H1 (cell line): ENCODE measurements at regions not wholly inside any gene's neighbourhood (a gene's known extent, or its start where the extent isn't known, plus 50 kb on each side); places are given as distances from the start of the nearest gene placed in this dataset.
"Not testable (repeated sequence)": the region's sequence is repeated elsewhere in the genome, so short reads cannot be mapped to it uniquely, and the experiment has no call there.

Source experiments
- CTCF ChIA-PET: fragments of 300-600 bp; sonication (Branson Sonifier 250); formaldehyde crosslinking; loops from one replicate; lab custom pipeline; 2021; ENCODE audit not compliant: partially characterized antibody; lab: Charles Lee
- POLR2A ChIA-PET: fragments of 300-600 bp; sonication (Branson Sonifier 250); formaldehyde crosslinking; loops from one replicate; lab custom pipeline; 2021; ENCODE audit warnings: inconsistent platforms; ENCODE audit not compliant: partially characterized antibody; lab: Charles Lee
- DNase-seq, 2 experiments: peaks; one replicate each; pipeline versions ENCODE4 v3.0.0 to v3.0.0-alpha.2; 2010 to 2022; ENCODE audit warnings: low spot score in 2 of 2, low read depth in 1 of 2, mixed read lengths in 1 of 2
- FAIRE-seq: peaks from 2 replicates; lab custom pipeline; 2011; peaks lifted over from hg19 to GRCh38; lab: Jason Lieb, UNC
- H2AFZ ChIP-seq: 2 replicates; pipeline ENCODE4 v1.8.1; 2012; ENCODE audit warnings: low read length, inconsistent platforms
- H2AK5ac ChIP-seq: 2 replicates; pipeline ENCODE4 v1.6.1; 2013; ENCODE audit warnings: low read depth, low read length
- H2BK120ac ChIP-seq: replicated peaks from 2 replicates; pipeline ENCODE3; 2013; ENCODE audit warnings: low read depth, low read length, inconsistent platforms
- H2BK12ac ChIP-seq: 2 replicates; pipeline ENCODE4 v1.6.1; 2013; ENCODE audit warnings: low read depth, low read length
- H2BK15ac ChIP-seq: 2 replicates; pipeline ENCODE4 v1.6.1; 2013; ENCODE audit warnings: low read length
- H2BK20ac ChIP-seq: 2 replicates; pipeline ENCODE4 v1.6.1; 2013; ENCODE audit warnings: low read length
- H2BK5ac ChIP-seq: 2 replicates; pipeline ENCODE4 v1.6.1; 2013; ENCODE audit warnings: low read depth, low read length
- H3K14ac ChIP-seq: 2 replicates; pipeline ENCODE4 v1.6.1; 2013; ENCODE audit warnings: inconsistent platforms; ENCODE audit not compliant: insufficient read length
- H3K18ac ChIP-seq: 2 replicates; pipeline ENCODE4 v1.6.1; 2013; ENCODE audit warnings: low read length; ENCODE audit errors: extremely low read depth
- H3K23ac ChIP-seq: 2 replicates; pipeline ENCODE4 v1.6.1; 2013; ENCODE audit warnings: inconsistent platforms; ENCODE audit not compliant: insufficient read length
- H3K23me2 ChIP-seq: 2 replicates; pipeline ENCODE4 v1.6.1; 2013; ENCODE audit warnings: low read depth, low read length
- H3K27ac ChIP-seq: 2 replicates; pipeline ENCODE4 v1.6.1; 2011; ENCODE audit warnings: low read depth, low read length, inconsistent platforms
- H3K27me3 ChIP-seq, 4 experiments: replicated peaks in 1 of 4; 1 replicate in 1 of 4; 2 replicates in 3 of 4; pipeline versions ENCODE4 v1.6.1 to v1.8.1; 2011 to 2013; ENCODE audit warnings: low read length in 3 of 4, mild to moderate bottlenecking in 3 of 4, inconsistent platforms in 2 of 4, mixed read lengths in 2 of 4, moderate library complexity in 1 of 4; ENCODE audit not compliant: control insufficient read depth in 3 of 4, insufficient read depth in 3 of 4; ENCODE audit errors: extremely low read depth in 1 of 4
- H3K36me3 ChIP-seq, 4 experiments: 2 replicates each; pipeline versions ENCODE4 v1.6.1 to v1.8.1; 2011 to 2013; ENCODE audit warnings: mild to moderate bottlenecking in 4 of 4, low read length in 3 of 4, moderate library complexity in 2 of 4, control low read depth in 1 of 4, inconsistent platforms in 1 of 4; ENCODE audit not compliant: insufficient read depth in 4 of 4, control insufficient read depth in 2 of 4
- H3K4ac ChIP-seq: replicated peaks from 2 replicates; pipeline ENCODE3; 2013; ENCODE audit warnings: low read length, low read depth, mixed read lengths, inconsistent platforms; ENCODE audit not compliant: insufficient read length
- H3K4me1 ChIP-seq, 4 experiments: replicated peaks in 1 of 4; 1 replicate in 1 of 4; 2 replicates in 3 of 4; pipeline versions ENCODE4 v1.6.1 to v1.8.1; 2011 to 2013; ENCODE audit warnings: low read length in 3 of 4, inconsistent platforms in 2 of 4, mixed read lengths in 1 of 4; ENCODE audit not compliant: insufficient read depth in 4 of 4, control insufficient read depth in 3 of 4
- H3K4me2 ChIP-seq, 2 experiments: 2 replicates each; pipeline versions ENCODE4 v1.6.1 to v1.8.1; 2011 to 2013; ENCODE audit warnings: low read depth in 2 of 2, low read length in 2 of 2, control low read depth in 1 of 2, inconsistent platforms in 1 of 2, mild to moderate bottlenecking in 1 of 2; ENCODE audit not compliant: insufficient read depth in 1 of 2
- H3K4me3 ChIP-seq, 4 experiments: fragments of 200-600, 300-600 bp in 1 of 4; sonication (generic), shearing (Covaris generic), sonication (Bioruptor Twin) in 1 of 4; 2 replicates each; pipeline versions ENCODE4 v1.5.1 to v1.8.1; 2011 to 2016; ENCODE audit warnings: low read length in 4 of 4, low read depth in 3 of 4, control low read depth in 2 of 4, inconsistent platforms in 2 of 4, mild to moderate bottlenecking in 2 of 4, mixed read lengths in 1 of 4, moderate library complexity in 1 of 4; ENCODE audit not compliant: insufficient read depth in 2 of 4; ENCODE audit errors: extremely low read depth in 1 of 4
- H3K56ac ChIP-seq: replicated peaks from 2 replicates; pipeline ENCODE3; 2013; ENCODE audit warnings: low read depth, mild to moderate bottlenecking, mixed read lengths, low read length, inconsistent platforms; ENCODE audit not compliant: insufficient read length
- H3K79me1 ChIP-seq: 2 replicates; pipeline ENCODE4 v1.6.1; 2013; ENCODE audit warnings: low read depth, low read length, control low read depth
- H3K79me2 ChIP-seq, 2 experiments: 2 replicates each; pipeline versions ENCODE4 v1.6.1 to v1.8.1; 2012 to 2013; ENCODE audit warnings: low read length in 2 of 2, mild to moderate bottlenecking in 2 of 2, inconsistent platforms in 1 of 2; ENCODE audit not compliant: insufficient read depth in 2 of 2, control insufficient read depth in 1 of 2
- H3K9ac ChIP-seq, 4 experiments: replicated peaks in 1 of 4; 1 replicate in 1 of 4; 2 replicates in 3 of 4; pipeline versions ENCODE4 v1.6.1 to v1.8.1; 2011 to 2013; ENCODE audit warnings: low read depth in 3 of 4, low read length in 3 of 4, control low read depth in 2 of 4, mild to moderate bottlenecking in 2 of 4, moderate library complexity in 2 of 4, inconsistent platforms in 1 of 4; ENCODE audit errors: extremely low read depth in 1 of 4
- H3K9me3 ChIP-seq, 2 experiments: 2 replicates each; pipeline versions ENCODE4 v1.6.1 to v1.8.1; 2012 to 2013; ENCODE audit warnings: mild to moderate bottlenecking in 2 of 2, moderate library complexity in 2 of 2, control low read depth in 1 of 2, inconsistent platforms in 1 of 2, low read depth in 1 of 2, low read length in 1 of 2, mixed read lengths in 1 of 2; ENCODE audit not compliant: insufficient read depth in 2 of 2
- H4K20me1 ChIP-seq, 2 experiments: replicated peaks in 1 of 2; 2 replicates each; pipeline versions ENCODE3 to v1.8.1; 2011 to 2013; ENCODE audit warnings: inconsistent platforms in 2 of 2, low read length in 2 of 2, mild to moderate bottlenecking in 1 of 2; ENCODE audit not compliant: insufficient read depth in 2 of 2, control insufficient read depth in 1 of 2
- H4K5ac ChIP-seq: 2 replicates; pipeline ENCODE4 v1.6.1; 2013; ENCODE audit warnings: low read length, low read depth, mixed read lengths, inconsistent platforms; ENCODE audit not compliant: insufficient read length
- H4K8ac ChIP-seq: 2 replicates; pipeline ENCODE4 v1.8.0; 2013; ENCODE audit warnings: mild to moderate bottlenecking, moderate library complexity, low read length, inconsistent platforms; ENCODE audit not compliant: insufficient read depth; ENCODE audit errors: extremely low read depth
- H4K91ac ChIP-seq: replicated peaks from 2 replicates; pipeline ENCODE3; 2013; ENCODE audit warnings: low read length, mixed read lengths, inconsistent platforms; ENCODE audit not compliant: insufficient read length
- POLR2A ChIP-seq, 2 experiments: IDR thresholded peaks; 1 replicate in 1 of 2; 2 replicates in 1 of 2; pipeline ENCODE4 v1.6.1; 2011; ENCODE audit warnings: low read depth in 2 of 2, low read length in 2 of 2, mild to moderate bottlenecking in 2 of 2; ENCODE audit errors: control extremely low read depth in 1 of 2
- POLR2AphosphoS5 ChIP-seq: IDR thresholded peaks from 2 replicates; pipeline ENCODE4 v1.6.1; 2011; ENCODE audit warnings: low read depth, low read length
- WGBS, 2 experiments: shearing (Covaris generic) in 1 of 2; methylation state at CpG; one replicate each; pipeline versions ENCODE4 v1.1.6 to v1.1.7; 2013 to 2015; ENCODE audit warnings: low lambda C conversion rate in 2 of 2, mixed read lengths in 2 of 2, inconsistent platforms in 1 of 2, low coverage in 1 of 2, missing lambda C conversion rate in 1 of 2; ENCODE audit not compliant: insufficient replicate concordance in 2 of 2, insufficient coverage in 1 of 2, insufficient read length in 1 of 2; ENCODE audit errors: extremely low coverage in 1 of 2, missing lambda C conversion rate in 1 of 2; 5-methylcytosine and 5-hydroxymethylcytosine counted together
- TF ChIP-seq, protein P1 (sequence below): IDR thresholded peaks from 2 replicates; pipeline ENCODE4 v1.6.1; 2012; ENCODE audit warnings: inconsistent platforms

DNA sequence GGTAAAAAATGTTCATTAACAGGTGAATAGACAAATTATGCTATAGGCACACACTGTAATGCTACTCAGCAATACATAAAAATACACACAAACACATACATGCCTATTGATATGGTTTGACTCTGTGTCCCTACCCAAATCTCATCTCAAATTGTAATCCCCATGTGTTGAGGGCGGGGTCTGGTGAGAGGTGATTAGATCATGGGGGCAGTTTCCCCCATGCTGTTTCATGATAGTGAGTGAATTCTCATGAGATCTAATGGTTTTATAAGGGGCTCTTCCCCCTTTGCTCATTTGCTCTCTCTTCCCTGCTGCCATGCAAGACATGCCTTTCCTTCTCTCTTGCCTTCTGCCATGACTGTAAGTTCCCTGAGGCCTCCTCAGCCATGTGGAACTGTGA is 403.1 kb upstream of the RORB start:
- CTCF ChIA-PET = interaction anchor here (1.1 kb wide), 1 partner anchor 10 kb away, joined by 3 read pairs; no protein-coding TSS in a partner anchor
- POLR2A ChIA-PET = interaction anchor here (1.1 to 1.3 kb wide), 2 partner anchors 9 to 189 kb away, joined by 4 read pairs; no protein-coding TSS in a partner anchor

More for the DNA sequence above, 403.1 kb upstream of the RORB start:
- 86% methylated on average over 1 of the region's 1 CpG; no CpG with 5 or more reads in 1 of the 2 experiments for WGBS, 2 experiments
- H2AFZ ChIP-seq, FAIRE-seq, H2AK5ac ChIP-seq, H4K5ac ChIP-seq, H4K91ac ChIP-seq, DNase-seq, H2BK5ac ChIP-seq, H3K9ac ChIP-seq, H3K56ac ChIP-seq, H4K20me1 ChIP-seq, H2BK20ac ChIP-seq, H3K4ac ChIP-seq, H2BK12ac ChIP-seq, H4K8ac ChIP-seq, H3K14ac ChIP-seq, H3K27ac ChIP-seq, H2BK15ac ChIP-seq, H3K27me3 ChIP-seq, H3K18ac ChIP-seq, H2BK120ac ChIP-seq, H3K9me3 ChIP-seq, H3K23ac ChIP-seq, H3K79me1 ChIP-seq, H3K4me3 ChIP-seq, H3K4me1 ChIP-seq, H3K23me2 ChIP-seq: not testable (repeated sequence)
- Histone ChIP-seq H3K4me2 (0 out of 4 replicates have a peak overlapping the region, but pooled peaks of 1 of the 2 experiments have one; percentile 79), H3K79me2 (peaks cover 0 to 14% of the 10 kb centered on the region in 2 experiments; a peak in 2 of 4 replicates), H3K36me3 (peaks cover 0 to 68% (median 22%) of the 10 kb centered on the region in 4 experiments; a peak in 6 of 8 replicates)
- peak; percentile 86 for TF ChIP-seq POLR2AphosphoS5
- TF ChIP-seq, protein P1, sequence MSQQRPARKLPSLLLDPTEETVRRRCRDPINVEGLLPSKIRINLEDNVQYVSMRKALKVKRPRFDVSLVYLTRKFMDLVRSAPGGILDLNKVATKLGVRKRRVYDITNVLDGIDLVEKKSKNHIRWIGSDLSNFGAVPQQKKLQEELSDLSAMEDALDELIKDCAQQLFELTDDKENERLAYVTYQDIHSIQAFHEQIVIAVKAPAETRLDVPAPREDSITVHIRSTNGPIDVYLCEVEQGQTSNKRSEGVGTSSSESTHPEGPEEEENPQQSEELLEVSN = peak; percentile 34; the same call in 1 of the 2 replicates
- peak in 1 of 2 experiments; percentile 44; a peak in 1 of 3 replicates for TF ChIP-seq POLR2A (IDR thresholded peaks at IDR 0.05; ENCODE audit: control extremely low read depth in 1 of 2, low read depth in 2 of 2, low read length in 2 of 2)
